ENCODE measurements at regions not wholly inside any gene's neighbourhood (a gene's known extent, or its start where the extent isn't known, plus 50 kb on each side); places are given as distances from the start of the nearest gene placed in this dataset.

- Mint-ChIP-seq H3K4me3 (no peak overlapping the region), H3K27ac (no peak overlapping the region), H3K9me3 (peaks cover 7% of the 10 kb centered on the region; the same call in 1 of the 3 replicates), H3K4me1 (peaks cover 24% of the 10 kb centered on the region), H3K36me3 (ENCODE audit: low read depth) (no peaks in the 10 kb centered on the region; the same call in 2 of the 3 replicates), H3K27me3 (ENCODE audit: insufficient read depth, low read depth, poor library complexity) (no peaks in the 10 kb centered on the region)
- H3K27ac ChIP-seq (ENCODE audit: low read depth), result no peak overlapping the region
- H3K4me1 ChIP-seq (ENCODE audit: insufficient read depth), result peaks cover 20% of the 10 kb centered on the region
- no peaks in the 10 kb centered on the region for H3K79me2 ChIP-seq (replicated peaks; ENCODE audit: insufficient read depth)
- no peak overlapping the region for H3K4me2 ChIP-seq
- H3F3A ChIP-seq (replicated peaks; ENCODE audit: low read depth), result no peaks in the 10 kb centered on the region
- no peaks in the 10 kb centered on the region for H3K36me3 ChIP-seq (ENCODE audit: insufficient read depth)
- TF ChIP-seq, protein P1, sequence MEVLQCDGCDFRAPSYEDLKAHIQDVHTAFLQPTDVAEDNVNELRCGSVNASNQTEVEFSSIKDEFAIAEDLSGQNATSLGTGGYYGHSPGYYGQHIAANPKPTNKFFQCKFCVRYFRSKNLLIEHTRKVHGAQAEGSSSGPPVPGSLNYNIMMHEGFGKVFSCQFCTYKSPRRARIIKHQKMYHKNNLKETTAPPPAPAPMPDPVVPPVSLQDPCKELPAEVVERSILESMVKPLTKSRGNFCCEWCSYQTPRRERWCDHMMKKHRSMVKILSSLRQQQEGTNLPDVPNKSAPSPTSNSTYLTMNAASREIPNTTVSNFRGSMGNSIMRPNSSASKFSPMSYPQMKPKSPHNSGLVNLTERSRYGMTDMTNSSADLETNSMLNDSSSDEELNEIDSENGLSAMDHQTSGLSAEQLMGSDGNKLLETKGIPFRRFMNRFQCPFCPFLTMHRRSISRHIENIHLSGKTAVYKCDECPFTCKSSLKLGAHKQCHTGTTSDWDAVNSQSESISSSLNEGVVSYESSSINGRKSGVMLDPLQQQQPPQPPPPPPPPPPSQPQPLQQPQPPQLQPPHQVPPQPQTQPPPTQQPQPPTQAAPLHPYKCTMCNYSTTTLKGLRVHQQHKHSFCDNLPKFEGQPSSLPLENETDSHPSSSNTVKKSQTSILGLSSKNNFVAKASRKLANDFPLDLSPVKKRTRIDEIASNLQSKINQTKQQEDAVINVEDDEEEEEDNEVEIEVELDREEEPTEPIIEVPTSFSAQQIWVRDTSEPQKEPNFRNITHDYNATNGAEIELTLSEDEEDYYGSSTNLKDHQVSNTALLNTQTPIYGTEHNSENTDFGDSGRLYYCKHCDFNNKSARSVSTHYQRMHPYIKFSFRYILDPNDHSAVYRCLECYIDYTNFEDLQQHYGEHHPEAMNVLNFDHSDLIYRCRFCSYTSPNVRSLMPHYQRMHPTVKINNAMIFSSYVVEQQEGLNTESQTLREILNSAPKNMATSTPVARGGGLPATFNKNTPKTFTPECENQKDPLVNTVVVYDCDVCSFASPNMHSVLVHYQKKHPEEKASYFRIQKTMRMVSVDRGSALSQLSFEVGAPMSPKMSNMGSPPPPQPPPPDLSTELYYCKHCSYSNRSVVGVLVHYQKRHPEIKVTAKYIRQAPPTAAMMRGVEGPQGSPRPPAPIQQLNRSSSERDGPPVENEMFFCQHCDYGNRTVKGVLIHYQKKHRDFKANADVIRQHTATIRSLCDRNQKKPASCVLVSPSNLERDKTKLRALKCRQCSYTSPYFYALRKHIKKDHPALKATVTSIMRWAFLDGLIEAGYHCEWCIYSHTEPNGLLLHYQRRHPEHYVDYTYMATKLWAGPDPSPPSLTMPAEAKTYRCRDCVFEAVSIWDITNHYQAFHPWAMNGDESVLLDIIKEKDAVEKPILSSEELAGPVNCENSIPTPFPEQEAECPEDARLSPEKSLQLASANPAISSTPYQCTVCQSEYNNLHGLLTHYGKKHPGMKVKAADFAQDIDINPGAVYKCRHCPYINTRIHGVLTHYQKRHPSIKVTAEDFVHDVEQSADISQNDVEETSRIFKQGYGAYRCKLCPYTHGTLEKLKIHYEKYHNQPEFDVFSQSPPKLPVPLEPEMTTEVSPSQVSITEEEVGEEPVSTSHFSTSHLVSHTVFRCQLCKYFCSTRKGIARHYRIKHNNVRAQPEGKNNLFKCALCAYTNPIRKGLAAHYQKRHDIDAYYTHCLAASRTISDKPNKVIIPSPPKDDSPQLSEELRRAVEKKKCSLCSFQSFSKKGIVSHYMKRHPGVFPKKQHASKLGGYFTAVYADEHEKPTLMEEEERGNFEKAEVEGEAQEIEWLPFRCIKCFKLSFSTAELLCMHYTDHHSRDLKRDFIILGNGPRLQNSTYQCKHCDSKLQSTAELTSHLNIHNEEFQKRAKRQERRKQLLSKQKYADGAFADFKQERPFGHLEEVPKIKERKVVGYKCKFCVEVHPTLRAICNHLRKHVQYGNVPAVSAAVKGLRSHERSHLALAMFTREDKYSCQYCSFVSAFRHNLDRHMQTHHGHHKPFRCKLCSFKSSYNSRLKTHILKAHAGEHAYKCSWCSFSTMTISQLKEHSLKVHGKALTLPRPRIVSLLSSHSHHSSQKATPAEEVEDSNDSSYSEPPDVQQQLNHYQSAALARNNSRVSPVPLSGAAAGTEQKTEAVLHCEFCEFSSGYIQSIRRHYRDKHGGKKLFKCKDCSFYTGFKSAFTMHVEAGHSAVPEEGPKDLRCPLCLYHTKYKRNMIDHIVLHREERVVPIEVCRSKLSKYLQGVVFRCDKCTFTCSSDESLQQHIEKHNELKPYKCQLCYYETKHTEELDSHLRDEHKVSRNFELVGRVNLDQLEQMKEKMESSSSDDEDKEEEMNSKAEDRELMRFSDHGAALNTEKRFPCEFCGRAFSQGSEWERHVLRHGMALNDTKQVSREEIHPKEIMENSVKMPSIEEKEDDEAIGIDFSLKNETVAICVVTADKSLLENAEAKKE (CRISPR knock-in tag; IDR thresholded peaks at IDR 0.05), result no peak
- no peak overlapping the region for H3K4me3 ChIP-seq
- no peaks in the 10 kb centered on the region for H3K9me2 ChIP-seq (ENCODE audit: insufficient read depth)
- ATAC-seq (no peak), DNase-seq (ENCODE audit: low spot score) (no peak)
- no peak overlapping the region for H2AFZ ChIP-seq
- no peaks in the 10 kb centered on the region for H4K20me1 ChIP-seq (replicated peaks; ENCODE audit: insufficient read depth)
- no peaks in the 10 kb centered on the region for H3K27me3 ChIP-seq (ENCODE audit: insufficient read depth)
Measured at GRCh38 chr7:13028825-13029099, 341.3 kb downstream of the ARL4A start.

- H3K27me3 Mint-ChIP-seq (ENCODE audit: insufficient read depth, low read depth, poor library complexity), result no peaks in the 10 kb centered on the region
- no peak overlapping the region; the same call in 1 of the 2 replicates for H3K27ac Mint-ChIP-seq
- H3K9me2 ChIP-seq (ENCODE audit: insufficient read depth), result no peaks in the 10 kb centered on the region; the same call in 1 of the 2 replicates
- TF ChIP-seq STAT1 (IDR thresholded peaks at IDR 0.05; ENCODE audit: unreplicated experiment) (no peak), EZH2 (IDR thresholded peaks at IDR 0.05; ENCODE audit: low read depth, unreplicated experiment) (no peak), NANOG (IDR thresholded peaks at IDR 0.05; ENCODE audit: borderline replicate concordance) (no peak), POLR2AphosphoS5 (IDR thresholded peaks at IDR 0.05; ENCODE audit: low read depth) (no peak), ZNF114 (CRISPR knock-in tag; IDR thresholded peaks at IDR 0.05) (no peak), JUNB (IDR thresholded peaks at IDR 0.05; ENCODE audit: unreplicated experiment) (no peak), EZH2phosphoT487 (IDR thresholded peaks at IDR 0.05; ENCODE audit: unreplicated experiment) (no peak), ZNF331 (CRISPR knock-in tag; IDR thresholded peaks at IDR 0.05; ENCODE audit: low read depth) (no peak)
- TF ChIP-seq, protein P2, sequence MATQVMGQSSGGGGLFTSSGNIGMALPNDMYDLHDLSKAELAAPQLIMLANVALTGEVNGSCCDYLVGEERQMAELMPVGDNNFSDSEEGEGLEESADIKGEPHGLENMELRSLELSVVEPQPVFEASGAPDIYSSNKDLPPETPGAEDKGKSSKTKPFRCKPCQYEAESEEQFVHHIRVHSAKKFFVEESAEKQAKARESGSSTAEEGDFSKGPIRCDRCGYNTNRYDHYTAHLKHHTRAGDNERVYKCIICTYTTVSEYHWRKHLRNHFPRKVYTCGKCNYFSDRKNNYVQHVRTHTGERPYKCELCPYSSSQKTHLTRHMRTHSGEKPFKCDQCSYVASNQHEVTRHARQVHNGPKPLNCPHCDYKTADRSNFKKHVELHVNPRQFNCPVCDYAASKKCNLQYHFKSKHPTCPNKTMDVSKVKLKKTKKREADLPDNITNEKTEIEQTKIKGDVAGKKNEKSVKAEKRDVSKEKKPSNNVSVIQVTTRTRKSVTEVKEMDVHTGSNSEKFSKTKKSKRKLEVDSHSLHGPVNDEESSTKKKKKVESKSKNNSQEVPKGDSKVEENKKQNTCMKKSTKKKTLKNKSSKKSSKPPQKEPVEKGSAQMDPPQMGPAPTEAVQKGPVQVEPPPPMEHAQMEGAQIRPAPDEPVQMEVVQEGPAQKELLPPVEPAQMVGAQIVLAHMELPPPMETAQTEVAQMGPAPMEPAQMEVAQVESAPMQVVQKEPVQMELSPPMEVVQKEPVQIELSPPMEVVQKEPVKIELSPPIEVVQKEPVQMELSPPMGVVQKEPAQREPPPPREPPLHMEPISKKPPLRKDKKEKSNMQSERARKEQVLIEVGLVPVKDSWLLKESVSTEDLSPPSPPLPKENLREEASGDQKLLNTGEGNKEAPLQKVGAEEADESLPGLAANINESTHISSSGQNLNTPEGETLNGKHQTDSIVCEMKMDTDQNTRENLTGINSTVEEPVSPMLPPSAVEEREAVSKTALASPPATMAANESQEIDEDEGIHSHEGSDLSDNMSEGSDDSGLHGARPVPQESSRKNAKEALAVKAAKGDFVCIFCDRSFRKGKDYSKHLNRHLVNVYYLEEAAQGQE (IDR thresholded peaks at IDR 0.05; ENCODE audit: unreplicated experiment), result no peak
- TF ChIP-seq, protein P3, sequence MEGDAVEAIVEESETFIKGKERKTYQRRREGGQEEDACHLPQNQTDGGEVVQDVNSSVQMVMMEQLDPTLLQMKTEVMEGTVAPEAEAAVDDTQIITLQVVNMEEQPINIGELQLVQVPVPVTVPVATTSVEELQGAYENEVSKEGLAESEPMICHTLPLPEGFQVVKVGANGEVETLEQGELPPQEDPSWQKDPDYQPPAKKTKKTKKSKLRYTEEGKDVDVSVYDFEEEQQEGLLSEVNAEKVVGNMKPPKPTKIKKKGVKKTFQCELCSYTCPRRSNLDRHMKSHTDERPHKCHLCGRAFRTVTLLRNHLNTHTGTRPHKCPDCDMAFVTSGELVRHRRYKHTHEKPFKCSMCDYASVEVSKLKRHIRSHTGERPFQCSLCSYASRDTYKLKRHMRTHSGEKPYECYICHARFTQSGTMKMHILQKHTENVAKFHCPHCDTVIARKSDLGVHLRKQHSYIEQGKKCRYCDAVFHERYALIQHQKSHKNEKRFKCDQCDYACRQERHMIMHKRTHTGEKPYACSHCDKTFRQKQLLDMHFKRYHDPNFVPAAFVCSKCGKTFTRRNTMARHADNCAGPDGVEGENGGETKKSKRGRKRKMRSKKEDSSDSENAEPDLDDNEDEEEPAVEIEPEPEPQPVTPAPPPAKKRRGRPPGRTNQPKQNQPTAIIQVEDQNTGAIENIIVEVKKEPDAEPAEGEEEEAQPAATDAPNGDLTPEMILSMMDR (conservative IDR thresholded peaks at IDR 0.05; ENCODE audit: low read depth in 2 of 2), result no peak
Measured at GRCh38 chr7:13031468-13031867, 344.0 kb downstream of the ARL4A start.

More at GRCh38 chr7:13031468-13031867, 344.0 kb downstream of the ARL4A start:
- Histone ChIP-seq H4K20me1 (replicated peaks; ENCODE audit: insufficient read depth) (no peaks in the 10 kb centered on the region), H3K27ac (ENCODE audit: low read depth) (no peak overlapping the region), H3K4me1 (ENCODE audit: insufficient read depth) (peaks cover 20% of the 10 kb centered on the region), H3K79me2 (replicated peaks; ENCODE audit: insufficient read depth) (no peaks in the 10 kb centered on the region), H3K4me3 (no peak overlapping the region), H3K27me3 (ENCODE audit: insufficient read depth) (no peaks in the 10 kb centered on the region), H3K36me3 (ENCODE audit: insufficient read depth) (no peaks in the 10 kb centered on the region), H3F3A (replicated peaks; ENCODE audit: low read depth) (no peaks in the 10 kb centered on the region), H2AFZ (no peak overlapping the region), H3K4me2 (no peak overlapping the region)
- Mint-ChIP-seq H3K9me3 (peaks cover 20% of the 10 kb centered on the region), H3K4me1 (peaks cover 36% of the 10 kb centered on the region), H3K36me3 (ENCODE audit: low read depth) (peaks cover 17% of the 10 kb centered on the region), H3K4me3 (no peak overlapping the region)
- DNase-seq (ENCODE audit: low spot score) (no peak), ATAC-seq (no peak)

Data from GM23338 (cell line).